ENCODE measurements at regions not wholly inside any gene's neighbourhood (a gene's known extent, or its start where the extent isn't known, plus 50 kb on each side); places are given as distances from the start of the nearest gene placed in this dataset.

GRCh38 chr1:95375174-95375573 is 141.2 kb downstream of the RWDD3 start:
- Histone ChIP-seq H3K9me3 (ENCODE audit: low read depth, low read length) (no peaks in the 10 kb centered on the region), H3K27ac (no peak overlapping the region), H3K4me3 (no peak overlapping the region), H3K36me3 (ENCODE audit: insufficient read depth, low read length) (no peaks in the 10 kb centered on the region), H3K9ac (ENCODE audit: insufficient read length) (no peak overlapping the region)
- TF ChIP-seq EZH2 (IDR thresholded peaks at IDR 0.05) (no peak), FOXP2 (optimal IDR thresholded peaks at IDR 0.05; ENCODE audit: control extremely low read depth, extremely low read length, insufficient read depth) (no peak), POLR2AphosphoS5 (IDR thresholded peaks at IDR 0.05; ENCODE audit: borderline replicate concordance, low read depth, low read length) (no peak)
- DNase-seq (ENCODE audit: low read depth, low spot score) = no peak

DNA sequence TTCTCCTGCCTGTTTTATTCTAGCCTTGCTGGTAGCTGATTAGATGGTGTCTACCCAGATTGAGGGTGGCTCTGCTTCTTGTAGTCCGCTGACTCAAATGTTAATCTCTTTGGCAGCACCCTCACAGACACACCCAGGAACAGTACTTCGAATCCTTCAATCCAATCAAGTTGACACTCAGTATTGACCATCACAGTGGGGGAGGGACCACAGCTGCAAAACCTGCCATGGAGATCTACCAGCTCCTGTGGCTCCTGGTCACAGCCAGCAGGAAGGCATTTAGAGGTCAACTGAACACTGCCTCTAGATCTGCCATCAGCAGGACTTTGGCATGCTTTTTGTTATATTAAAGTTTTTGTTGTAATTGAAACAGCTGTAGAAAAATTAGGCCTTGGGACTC is 146.9 kb downstream of the RWDD3 start:
- H3K9me3 ChIP-seq (ENCODE audit: low read depth, low read length) = no peaks in the 10 kb centered on the region
- H3K9ac ChIP-seq (ENCODE audit: insufficient read length) = no peak overlapping the region
- no peak overlapping the region for H3K4me3 ChIP-seq
- no peak overlapping the region for H3K27ac ChIP-seq
- H3K36me3 ChIP-seq (ENCODE audit: insufficient read depth, low read length) = no peaks in the 10 kb centered on the region
- no peak for TF ChIP-seq POLR2AphosphoS5 (IDR thresholded peaks at IDR 0.05; ENCODE audit: borderline replicate concordance, low read depth, low read length)
- TF ChIP-seq FOXP2 (optimal IDR thresholded peaks at IDR 0.05; ENCODE audit: control extremely low read depth, extremely low read length, insufficient read depth) = no peak
- no peak for TF ChIP-seq EZH2 (IDR thresholded peaks at IDR 0.05)
- DNase-seq (ENCODE audit: low read depth, low spot score) = no peak

- H3K9ac ChIP-seq (ENCODE audit: insufficient read length) = no peak overlapping the region
- H3K9me3 ChIP-seq (ENCODE audit: low read depth, low read length) = no peaks in the 10 kb centered on the region
- no peak for TF ChIP-seq EZH2 (IDR thresholded peaks at IDR 0.05)
- TF ChIP-seq FOXP2 (optimal IDR thresholded peaks at IDR 0.05; ENCODE audit: control extremely low read depth, extremely low read length, insufficient read depth) = no peak
- TF ChIP-seq POLR2AphosphoS5 (IDR thresholded peaks at IDR 0.05; ENCODE audit: borderline replicate concordance, low read depth, low read length) = no peak
- H3K36me3 ChIP-seq (ENCODE audit: insufficient read depth, low read length) = no peaks in the 10 kb centered on the region
- no peak for DNase-seq (ENCODE audit: low read depth, low spot score)
- no peak overlapping the region for H3K27ac ChIP-seq
- no peak overlapping the region for H3K4me3 ChIP-seq
Observed at GRCh38 chr1:95382000-95382786, 148.2 kb downstream of the RWDD3 start.

GRCh38 chr1:95383111-95383510 is 149.1 kb downstream of the RWDD3 start:
- Histone ChIP-seq H3K9me3 (ENCODE audit: low read depth, low read length) (no peaks in the 10 kb centered on the region), H3K4me3 (no peak overlapping the region), H3K36me3 (ENCODE audit: insufficient read depth, low read length) (no peaks in the 10 kb centered on the region), H3K9ac (ENCODE audit: insufficient read length) (no peak overlapping the region), H3K27ac (no peak overlapping the region)
- TF ChIP-seq FOXP2 (optimal IDR thresholded peaks at IDR 0.05; ENCODE audit: control extremely low read depth, extremely low read length, insufficient read depth) (no peak), EZH2 (IDR thresholded peaks at IDR 0.05) (no peak), POLR2AphosphoS5 (IDR thresholded peaks at IDR 0.05; ENCODE audit: borderline replicate concordance, low read depth, low read length) (no peak)
- no peak for DNase-seq (ENCODE audit: low read depth, low spot score)

DNA sequence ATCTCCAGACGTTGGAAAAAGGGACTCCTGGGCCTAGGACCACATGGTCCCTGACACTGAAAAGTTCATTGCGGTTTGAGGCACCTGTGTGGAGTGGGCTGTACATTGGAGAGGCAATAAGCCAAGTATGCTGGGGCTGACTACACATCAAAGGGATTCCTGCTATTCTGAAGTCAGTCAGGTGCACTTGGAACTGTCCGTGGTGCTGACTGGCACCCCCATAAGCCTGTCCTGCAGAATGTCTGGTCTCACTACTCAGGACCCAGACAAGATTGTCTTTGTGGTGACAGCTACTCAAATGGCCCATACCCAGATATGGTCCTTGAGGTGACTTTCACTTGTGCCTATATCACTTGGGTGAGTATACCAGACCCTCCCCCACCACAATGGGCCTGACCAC is 150.6 kb downstream of the RWDD3 start:
- no peak overlapping the region for H3K4me3 ChIP-seq

GRCh38 chr1:95386371-95386770 is 152.4 kb downstream of the RWDD3 start:
- Histone ChIP-seq H3K36me3 (ENCODE audit: insufficient read depth, low read length) (no peaks in the 10 kb centered on the region), H3K27ac (no peak overlapping the region), H3K9me3 (ENCODE audit: low read depth, low read length) (no peaks in the 10 kb centered on the region), H3K4me3 (no peak overlapping the region), H3K9ac (ENCODE audit: insufficient read length) (no peak overlapping the region)
- no peak for DNase-seq (ENCODE audit: low read depth, low spot score)
- TF ChIP-seq POLR2AphosphoS5 (IDR thresholded peaks at IDR 0.05; ENCODE audit: borderline replicate concordance, low read depth, low read length) = no peak
- no peak for TF ChIP-seq FOXP2 (optimal IDR thresholded peaks at IDR 0.05; ENCODE audit: control extremely low read depth, extremely low read length, insufficient read depth)
- no peak for TF ChIP-seq EZH2 (IDR thresholded peaks at IDR 0.05)

More for the DNA sequence above, 150.6 kb downstream of the RWDD3 start:
- TF ChIP-seq POLR2AphosphoS5 (IDR thresholded peaks at IDR 0.05; ENCODE audit: borderline replicate concordance, low read depth, low read length) (no peak), EZH2 (IDR thresholded peaks at IDR 0.05) (no peak), FOXP2 (optimal IDR thresholded peaks at IDR 0.05; ENCODE audit: control extremely low read depth, extremely low read length, insufficient read depth) (no peak)
- Histone ChIP-seq H3K9ac (ENCODE audit: insufficient read length) (no peak overlapping the region), H3K27ac (no peak overlapping the region), H3K36me3 (ENCODE audit: insufficient read depth, low read length) (no peaks in the 10 kb centered on the region), H3K9me3 (ENCODE audit: low read depth, low read length) (no peaks in the 10 kb centered on the region)
- DNase-seq (ENCODE audit: low read depth, low spot score) = no peak

DNA sequence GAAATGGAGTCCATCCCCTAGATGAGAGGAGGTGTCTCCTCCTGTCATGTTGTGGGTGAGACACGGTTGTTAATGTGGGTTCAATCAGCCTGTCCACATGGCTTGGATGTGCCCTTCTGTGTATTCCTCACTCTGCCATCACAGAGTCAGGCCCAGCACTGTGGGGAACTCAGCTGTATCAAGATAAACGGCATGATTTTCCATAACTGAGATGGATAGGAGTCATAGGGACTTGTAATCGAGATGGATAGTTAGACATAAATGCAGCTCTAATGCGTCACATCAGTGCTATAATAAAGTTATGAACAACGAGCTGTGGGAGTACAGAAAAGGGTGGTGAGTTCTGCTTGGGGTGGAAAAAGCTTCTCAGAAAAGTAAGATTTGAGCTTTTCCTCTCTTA is 152.9 kb downstream of the RWDD3 start:
- H3K27ac ChIP-seq = no peak overlapping the region
- H3K4me3 ChIP-seq = no peak overlapping the region
- DNase-seq (ENCODE audit: low read depth, low spot score) = no peak
- H3K36me3 ChIP-seq (ENCODE audit: insufficient read depth, low read length) = no peaks in the 10 kb centered on the region
- no peaks in the 10 kb centered on the region for H3K9me3 ChIP-seq (ENCODE audit: low read depth, low read length)
- TF ChIP-seq POLR2AphosphoS5 (IDR thresholded peaks at IDR 0.05; ENCODE audit: borderline replicate concordance, low read depth, low read length) = no peak
- no peak overlapping the region for H3K9ac ChIP-seq (ENCODE audit: insufficient read length)

DNA sequence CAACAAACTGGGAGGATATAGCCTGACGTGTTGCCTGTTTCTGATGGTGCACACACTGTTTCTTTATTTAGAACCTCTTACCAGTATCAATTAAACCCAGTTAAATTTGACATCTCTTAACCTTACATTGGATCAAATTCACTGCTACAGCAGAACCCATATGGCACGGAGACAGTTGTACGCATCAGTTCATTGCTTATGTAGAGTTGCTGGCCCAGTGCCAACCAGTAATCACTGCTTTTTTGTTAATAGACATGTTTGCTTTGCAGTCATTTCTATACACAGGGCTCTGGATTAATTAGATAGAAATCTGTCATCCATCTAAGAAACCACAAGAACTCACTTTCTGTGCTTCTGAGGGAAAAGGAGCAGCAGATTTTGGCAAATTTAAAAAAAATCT is 154.0 kb downstream of the RWDD3 start:
- no peaks in the 10 kb centered on the region for H3K9me3 ChIP-seq (ENCODE audit: low read depth, low read length)
- no peak overlapping the region for H3K4me3 ChIP-seq
- TF ChIP-seq POLR2AphosphoS5 (IDR thresholded peaks at IDR 0.05; ENCODE audit: borderline replicate concordance, low read depth, low read length) = no peak
- TF ChIP-seq EZH2 (IDR thresholded peaks at IDR 0.05) = no peak
- no peak for TF ChIP-seq FOXP2 (optimal IDR thresholded peaks at IDR 0.05; ENCODE audit: control extremely low read depth, extremely low read length, insufficient read depth)
- no peak overlapping the region for H3K9ac ChIP-seq (ENCODE audit: insufficient read length)
- H3K27ac ChIP-seq = no peak overlapping the region
- H3K36me3 ChIP-seq (ENCODE audit: insufficient read depth, low read length) = no peaks in the 10 kb centered on the region
- no peak for DNase-seq (ENCODE audit: low read depth, low spot score)

DNA sequence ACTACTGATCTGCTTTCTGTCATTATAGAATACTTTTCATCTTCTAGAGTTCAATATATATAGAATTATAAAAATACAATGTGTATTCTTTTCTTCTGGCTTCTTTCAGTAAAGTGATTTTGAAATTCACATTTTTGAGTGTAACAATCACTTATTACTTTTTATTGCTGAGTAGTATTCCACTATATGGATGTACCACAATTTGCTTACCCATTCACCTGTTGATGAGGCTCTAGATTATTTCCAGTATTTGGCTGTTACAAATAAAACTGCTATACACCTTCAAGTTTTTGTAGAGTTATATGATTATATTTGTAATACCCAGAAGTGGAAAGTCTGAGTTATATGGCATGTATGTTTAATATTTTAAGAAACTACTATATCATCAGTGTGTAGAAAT is 159.4 kb downstream of the RWDD3 start:
- DNase-seq (ENCODE audit: low read depth, low spot score) = no peak
- no peak overlapping the region for H3K9ac ChIP-seq (ENCODE audit: insufficient read length)
- TF ChIP-seq POLR2AphosphoS5 (IDR thresholded peaks at IDR 0.05; ENCODE audit: borderline replicate concordance, low read depth, low read length) (no peak), EZH2 (IDR thresholded peaks at IDR 0.05) (no peak), FOXP2 (optimal IDR thresholded peaks at IDR 0.05; ENCODE audit: control extremely low read depth, extremely low read length, insufficient read depth) (no peak)
- H3K4me3 ChIP-seq = no peak overlapping the region
- H3K36me3 ChIP-seq (ENCODE audit: insufficient read depth, low read length) = no peaks in the 10 kb centered on the region
- no peaks in the 10 kb centered on the region for H3K9me3 ChIP-seq (ENCODE audit: low read depth, low read length)
- no peak overlapping the region for H3K27ac ChIP-seq

Measured in SK-N-MC (cell line).